ENCODE measurements at regions not wholly inside any gene's neighbourhood (a gene's known extent, or its start where the extent isn't known, plus 50 kb on each side); places are given as distances from the start of the nearest gene placed in this dataset.

DNA sequence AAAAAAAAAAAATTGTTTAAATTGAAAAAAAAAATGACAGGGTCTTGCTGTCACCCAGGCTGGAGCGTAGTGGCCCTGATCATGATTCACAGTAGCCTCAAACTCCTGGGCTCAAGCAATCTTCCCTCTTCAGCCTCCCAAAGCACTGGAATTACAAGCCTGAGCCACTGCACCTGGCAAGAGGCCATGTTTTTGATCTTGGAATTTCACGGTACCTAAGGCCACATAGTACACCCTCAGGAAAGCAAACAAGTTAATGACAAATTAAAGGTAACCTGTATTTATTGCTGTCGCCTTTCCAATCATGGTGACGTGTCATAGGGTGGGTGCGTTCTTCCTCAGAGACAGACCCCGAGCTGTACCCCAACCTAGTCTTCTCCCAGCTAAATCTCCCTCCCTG is 79.2 kb downstream of the LINC00237 start:
- no peak overlapping the region for H3K4me3 ChIP-seq
- H3K4me1 ChIP-seq = no peaks in the 10 kb centered on the region
- H3K27ac ChIP-seq (replicated peaks) = no peak overlapping the region
- intact Hi-C loops (cut with micrococcal nuclease) = no loop called here
- H3K36me3 ChIP-seq = no peaks in the 10 kb centered on the region
- peaks cover 48% of the 10 kb centered on the region for H3K27me3 ChIP-seq (ENCODE audit: low read depth)
- TF ChIP-seq CTCF (IDR thresholded peaks at IDR 0.05; ENCODE audit: borderline replicate concordance) = no peak
- DNase-seq = no peak
- no peaks in the 10 kb centered on the region for H3K9me3 ChIP-seq (replicated peaks)

GRCh38 chr20:21024420-21024819 is 81.7 kb downstream of the LINC00237 start:
- intact Hi-C loops (cut with micrococcal nuclease) = no loop called here
- Histone ChIP-seq H3K27ac (replicated peaks) (no peak overlapping the region), H3K4me3 (no peak overlapping the region), H3K4me1 (no peaks in the 10 kb centered on the region), H3K9me3 (replicated peaks) (no peaks in the 10 kb centered on the region), H3K27me3 (ENCODE audit: low read depth) (peaks cover 52% of the 10 kb centered on the region), H3K36me3 (no peaks in the 10 kb centered on the region)
- DNase-seq = no peak
- no peak for TF ChIP-seq CTCF (IDR thresholded peaks at IDR 0.05; ENCODE audit: borderline replicate concordance)

- no peaks in the 10 kb centered on the region for H3K36me3 ChIP-seq
- no peak overlapping the region for H3K4me3 ChIP-seq
- intact Hi-C loops (cut with micrococcal nuclease) = no loop called here
- TF ChIP-seq CTCF (IDR thresholded peaks at IDR 0.05; ENCODE audit: borderline replicate concordance) = no peak
- H3K27me3 ChIP-seq (ENCODE audit: low read depth) = peaks cover 65% of the 10 kb centered on the region
- H3K27ac ChIP-seq (replicated peaks) = no peak overlapping the region
- DNase-seq = no peak
- no peaks in the 10 kb centered on the region for H3K4me1 ChIP-seq
- no peaks in the 10 kb centered on the region for H3K9me3 ChIP-seq (replicated peaks)
Observed at GRCh38 chr20:21022925-21023324, 83.2 kb downstream of the LINC00237 start.

- DNase-seq = no peak
- H3K9me3 ChIP-seq (replicated peaks) = no peaks in the 10 kb centered on the region
- intact Hi-C loops (cut with micrococcal nuclease) = no loop called here
- no peak for TF ChIP-seq CTCF (IDR thresholded peaks at IDR 0.05; ENCODE audit: borderline replicate concordance)
- peaks cover 80% of the 10 kb centered on the region for H3K27me3 ChIP-seq (ENCODE audit: low read depth)
- no peak overlapping the region for H3K4me3 ChIP-seq
- H3K27ac ChIP-seq (replicated peaks) = no peak overlapping the region
- no peaks in the 10 kb centered on the region for H3K36me3 ChIP-seq
- H3K4me1 ChIP-seq = no peaks in the 10 kb centered on the region
Observed at GRCh38 chr20:21021472-21021790, 84.7 kb downstream of the LINC00237 start.

DNA sequence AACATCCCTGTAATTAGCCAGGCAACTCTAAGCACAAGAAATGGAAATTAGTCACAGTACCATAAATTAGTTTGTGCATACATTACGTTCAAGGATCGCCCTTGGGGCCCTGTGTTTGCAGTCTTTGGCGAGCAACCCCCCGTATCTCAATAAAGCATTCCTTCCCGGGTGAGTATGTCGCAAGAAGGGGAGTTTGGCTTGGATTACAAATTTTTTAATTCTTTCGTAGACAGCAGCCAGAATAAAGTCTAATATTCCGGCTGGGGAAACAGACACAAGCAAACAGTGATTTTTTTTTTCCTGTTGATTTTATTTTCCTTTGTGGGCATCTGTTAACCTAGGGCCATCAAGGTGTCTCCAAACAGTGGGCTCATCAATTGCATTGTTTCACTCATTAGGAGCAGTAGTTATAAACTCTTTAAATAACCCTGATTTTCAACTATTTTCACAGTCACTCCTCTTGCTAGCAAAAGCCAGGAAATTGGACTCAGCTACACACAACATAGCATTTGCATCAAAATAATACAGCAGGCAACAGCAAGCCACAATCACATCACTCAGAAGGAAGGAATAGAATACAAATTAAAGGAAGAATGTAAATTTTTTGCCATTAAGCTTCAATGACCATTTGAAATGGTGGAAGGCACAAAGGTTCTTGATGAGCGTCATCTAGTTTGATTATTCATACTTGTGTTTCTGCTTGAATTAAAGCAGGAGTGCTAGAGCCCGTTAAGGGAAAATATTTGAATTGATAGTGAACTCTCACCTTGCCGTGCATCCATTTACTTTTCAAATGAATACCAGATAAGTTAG is 85.3 kb downstream of the LINC00237 start:
- Histone ChIP-seq H3K27me3 (ENCODE audit: low read depth) (peaks cover 85% of the 10 kb centered on the region), H3K27ac (replicated peaks) (no peak overlapping the region), H3K4me3 (no peak overlapping the region), H3K4me1 (no peaks in the 10 kb centered on the region), H3K9me3 (replicated peaks) (no peaks in the 10 kb centered on the region), H3K36me3 (no peaks in the 10 kb centered on the region)
- DNase-seq = no peak
- intact Hi-C loops (cut with micrococcal nuclease) = no loop called here
- TF ChIP-seq CTCF (IDR thresholded peaks at IDR 0.05; ENCODE audit: borderline replicate concordance) = no peak
